SK-N-SH (cell line): ENCODE measurements at regions not wholly inside any gene's neighbourhood (a gene's known extent, or its start where the extent isn't known, plus 50 kb on each side); places are given as distances from the start of the nearest gene placed in this dataset.

Experiments used
- CTCF ChIA-PET: fragments of 300-600, 350-600 bp; formaldehyde crosslinking; extraction: SDS; loops from one replicate; lab custom pipeline; 2021; lab: Yijun Ruan, JAX
- POLR2A ChIA-PET: fragments of 350-600 bp; sonication (Branson Sonifier 250); formaldehyde crosslinking; extraction: SDS; loops from one replicate; lab custom pipeline; 2020; ENCODE audit warnings: antibody characterized with exemption, inconsistent platforms; lab: Yijun Ruan, JAX
- DNase-seq: peaks from one replicate; pipeline ENCODE4 v3.0.0; 2012
- H2AFZ ChIP-seq: fragments of 200-600 bp; sonication (generic); 2 replicates; pipeline ENCODE4 v1.8.1; 2016; ENCODE audit warnings: antibody characterized with exemption, mild to moderate bottlenecking, low read depth
- H3F3A ChIP-seq: fragments of 200-600 bp; sonication (generic); replicated peaks from 2 replicates; pipeline ENCODE3; 2016; ENCODE audit warnings: antibody characterized with exemption, mild to moderate bottlenecking; ENCODE audit not compliant: insufficient read depth
- H3K27ac ChIP-seq, 2 experiments: fragments of 200-500 bp in 1 of 2; fragments of 200-600 bp in 1 of 2; sonication (Bioruptor generic) in 1 of 2; sonication (generic), shearing (Covaris generic) in 1 of 2; 2 replicates each; pipeline versions ENCODE4 v1.5.1 to v1.6.1; 2014 to 2016; ENCODE audit warnings: low read depth in 2 of 2, inconsistent platforms in 1 of 2, low read length in 1 of 2, mild to moderate bottlenecking in 1 of 2, mixed read lengths in 1 of 2
- H3K27me3 ChIP-seq: fragments of 200-600 bp; sonication (generic), shearing (Covaris generic); 2 replicates; pipeline ENCODE4 v1.6.1; 2016; ENCODE audit warnings: mixed run types; ENCODE audit not compliant: insufficient read depth
- H3K36me3 ChIP-seq, 2 experiments: fragments of 200-500 bp in 1 of 2; fragments of 200-600 bp in 1 of 2; sonication (Bioruptor generic) in 1 of 2; sonication (generic) in 1 of 2; replicated peaks in 1 of 2; 2 replicates each; pipeline versions ENCODE3 to v1.5.1; 2014 to 2016; ENCODE audit warnings: low read length in 1 of 2, mild to moderate bottlenecking in 1 of 2; ENCODE audit not compliant: insufficient read depth in 2 of 2, control insufficient read depth in 1 of 2
- H3K4me1 ChIP-seq, 2 experiments: fragments of 200-500 bp in 1 of 2; fragments of 200-600 bp in 1 of 2; sonication (Bioruptor generic) in 1 of 2; sonication (generic), shearing (Covaris generic) in 1 of 2; 2 replicates each; pipeline versions ENCODE4 v1.5.1 to v1.6.1; 2014 to 2016; ENCODE audit warnings: low read depth in 1 of 2, low read length in 1 of 2, mixed run types in 1 of 2; ENCODE audit not compliant: insufficient read depth in 2 of 2, control insufficient read depth in 1 of 2
- H3K4me2 ChIP-seq: fragments of 200-600 bp; sonication (generic), shearing (Covaris generic); 2 replicates; pipeline ENCODE4 v1.6.1; 2017; ENCODE audit warnings: mixed run types
- H3K4me3 ChIP-seq, 2 experiments: fragments of 200-500 bp in 1 of 2; fragments of 200-600 bp in 1 of 2; sonication (Bioruptor generic) in 1 of 2; sonication (generic), shearing (Covaris generic) in 1 of 2; 2 replicates each; pipeline versions ENCODE4 v1.5.1 to v1.8.1; 2014 to 2016; ENCODE audit warnings: low read depth in 2 of 2, inconsistent platforms in 1 of 2, low read length in 1 of 2, mild to moderate bottlenecking in 1 of 2, mixed read lengths in 1 of 2, moderate library complexity in 1 of 2
- H3K79me2 ChIP-seq: fragments of 200-600 bp; sonication (generic); 2 replicates; pipeline ENCODE4 v1.8.1; 2017; ENCODE audit warnings: mild to moderate bottlenecking; ENCODE audit not compliant: insufficient read depth
- H3K9ac ChIP-seq: fragments of 200-600 bp; sonication (generic); 2 replicates; pipeline ENCODE4 v1.6.1; 2017; ENCODE audit warnings: mixed run types
- H3K9me2 ChIP-seq: fragments of 200-600 bp; sonication (generic); 2 replicates; pipeline ENCODE4 v1.6.1; 2017; ENCODE audit warnings: mixed run types
- H3K9me3 ChIP-seq: fragments of 200-600 bp; sonication (generic); 2 replicates; pipeline ENCODE4 v1.6.1; 2017; ENCODE audit warnings: mixed run types, mild to moderate bottlenecking, moderate library complexity
- H4K20me1 ChIP-seq: fragments of 200-600 bp; sonication (generic); 2 replicates; pipeline ENCODE4 v1.6.1; 2017; ENCODE audit warnings: mild to moderate bottlenecking, mixed run types; ENCODE audit not compliant: insufficient read depth
- EP300 ChIP-seq, 2 experiments: IDR thresholded peaks; 2 replicates each; pipeline versions ENCODE4 v1.4.0 to v1.6.1; 2012; ENCODE audit warnings: borderline replicate concordance in 1 of 2, low read depth in 1 of 2, low read length in 1 of 2
- EZH2phosphoT487 ChIP-seq: fragments of 200-600 bp; sonication (generic); IDR thresholded peaks from 2 replicates; pipeline ENCODE4 v1.6.1; 2017; ENCODE audit warnings: low read depth, mixed run types, mild to moderate bottlenecking, antibody characterized with exemption, moderate library complexity, borderline replicate concordance
- FOXM1 ChIP-seq: IDR thresholded peaks from 2 replicates; pipeline ENCODE4 v1.4.0; 2012; ENCODE audit warnings: low read depth, mild to moderate bottlenecking
- GATA2 ChIP-seq: sonication (generic); formaldehyde crosslinking; IDR thresholded peaks from 2 replicates; pipeline ENCODE4 v1.5.0; 2020; ENCODE audit warnings: mild to moderate bottlenecking, missing genetic modification reagents
- MEF2A ChIP-seq: IDR thresholded peaks from 2 replicates; pipeline ENCODE4 v1.4.0; 2012; ENCODE audit warnings: low read depth, borderline replicate concordance
- POLR2AphosphoS5 ChIP-seq: IDR thresholded peaks from 2 replicates; pipeline ENCODE4 v1.6.1; 2012; ENCODE audit warnings: low read depth, low read length
- RAD21 ChIP-seq: IDR thresholded peaks from 2 replicates; pipeline ENCODE4 v1.6.1; 2012; ENCODE audit warnings: mild to moderate bottlenecking, low read length
- RCOR1 ChIP-seq: fragments of 150-350 bp; IDR thresholded peaks from 2 replicates; pipeline ENCODE4 v1.6.1; 2017; ENCODE audit warnings: antibody characterized with exemption, low read length
- SIN3A ChIP-seq: IDR thresholded peaks from 2 replicates; pipeline ENCODE4 v1.6.1; 2012; ENCODE audit warnings: low read depth, mild to moderate bottlenecking, low read length, moderate library complexity, borderline replicate concordance
- TAF1 ChIP-seq: IDR thresholded peaks from 2 replicates; pipeline ENCODE4 v1.6.1; 2012; ENCODE audit warnings: low read depth, mild to moderate bottlenecking, low read length, moderate library complexity, borderline replicate concordance
- TCF12 ChIP-seq: IDR thresholded peaks from 2 replicates; pipeline ENCODE4 v1.4.0; 2012
- TEAD4 ChIP-seq: IDR thresholded peaks from 2 replicates; pipeline ENCODE4 v1.4.0; 2012; ENCODE audit warnings: mild to moderate bottlenecking, borderline replicate concordance; ENCODE audit not compliant: insufficient read depth
- YY1 ChIP-seq: IDR thresholded peaks from 2 replicates; pipeline ENCODE4 v1.4.0; 2012; ENCODE audit warnings: low read depth, mild to moderate bottlenecking
- WGBS: methylation state at CpG from one replicate; pipeline ENCODE4 v1.1.6; 2017; ENCODE audit warnings: low lambda C conversion rate; 5-methylcytosine and 5-hydroxymethylcytosine counted together
- TF ChIP-seq, protein P1 (sequence below): IDR thresholded peaks from 2 replicates; pipeline ENCODE4 v1.6.1; 2012; ENCODE audit warnings: mild to moderate bottlenecking, low read depth, low read length, moderate library complexity
- TF ChIP-seq, protein P2 (sequence below): fragments of 200-600 bp; sonication (generic); IDR thresholded peaks from 2 replicates; pipeline ENCODE4 v1.6.1; 2017; ENCODE audit warnings: antibody characterized with exemption, mild to moderate bottlenecking, moderate library complexity
- TF ChIP-seq, protein P3 (sequence below): IDR thresholded peaks from 2 replicates; pipeline ENCODE4 v1.4.0; 2012; ENCODE audit warnings: low read depth

DNA sequence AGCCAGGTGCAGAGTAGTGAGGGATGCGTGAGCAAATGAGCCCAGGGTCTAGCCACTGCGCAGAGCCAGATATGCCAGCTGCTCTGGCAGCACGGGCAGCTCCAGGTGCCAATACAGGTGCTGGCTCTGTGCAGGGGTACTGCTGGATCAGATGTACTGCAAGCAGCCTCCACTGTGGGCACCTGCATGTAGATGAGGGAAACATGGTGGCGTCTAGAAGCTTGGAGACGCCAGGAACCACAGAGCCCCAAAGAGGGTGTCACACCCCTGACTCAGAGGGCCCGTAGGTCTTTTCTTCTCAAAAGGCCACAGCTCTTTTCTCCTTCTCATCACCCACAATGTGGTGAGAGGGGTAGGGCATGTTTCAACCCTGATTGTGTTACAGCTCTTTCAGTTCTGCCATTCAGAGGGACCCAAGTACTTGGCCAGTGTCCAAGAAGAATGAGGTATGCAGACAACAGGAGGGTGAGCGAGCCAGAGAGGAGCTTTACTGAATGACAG is 244.4 kb upstream of the SLITRK1 start:
- Histone ChIP-seq H3K27ac (no peak overlapping the region), H3K79me2 (no peaks in the 10 kb centered on the region), H3K27me3 (no peaks in the 10 kb centered on the region), H3F3A (no peaks in the 10 kb centered on the region), H4K20me1 (no peaks in the 10 kb centered on the region), H3K9me3 (no peaks in the 10 kb centered on the region), H3K9me2 (no peaks in the 10 kb centered on the region), H3K4me3 (no peak overlapping the region)
- no peak for DNase-seq
- POLR2A ChIA-PET, result no interaction called here
- TF ChIP-seq RCOR1, result no peak
- no peak for TF ChIP-seq EP300 (IDR thresholded peaks at IDR 0.05; ENCODE audit: borderline replicate concordance in 1 of 2, low read depth in 1 of 2, low read length in 1 of 2)
- no peak for TF ChIP-seq GATA2 (CRISPR knock-in tag)
- TF ChIP-seq RAD21, result no peak
- TF ChIP-seq YY1, result no peak
- no peak for TF ChIP-seq TAF1
- TF ChIP-seq, protein P1, sequence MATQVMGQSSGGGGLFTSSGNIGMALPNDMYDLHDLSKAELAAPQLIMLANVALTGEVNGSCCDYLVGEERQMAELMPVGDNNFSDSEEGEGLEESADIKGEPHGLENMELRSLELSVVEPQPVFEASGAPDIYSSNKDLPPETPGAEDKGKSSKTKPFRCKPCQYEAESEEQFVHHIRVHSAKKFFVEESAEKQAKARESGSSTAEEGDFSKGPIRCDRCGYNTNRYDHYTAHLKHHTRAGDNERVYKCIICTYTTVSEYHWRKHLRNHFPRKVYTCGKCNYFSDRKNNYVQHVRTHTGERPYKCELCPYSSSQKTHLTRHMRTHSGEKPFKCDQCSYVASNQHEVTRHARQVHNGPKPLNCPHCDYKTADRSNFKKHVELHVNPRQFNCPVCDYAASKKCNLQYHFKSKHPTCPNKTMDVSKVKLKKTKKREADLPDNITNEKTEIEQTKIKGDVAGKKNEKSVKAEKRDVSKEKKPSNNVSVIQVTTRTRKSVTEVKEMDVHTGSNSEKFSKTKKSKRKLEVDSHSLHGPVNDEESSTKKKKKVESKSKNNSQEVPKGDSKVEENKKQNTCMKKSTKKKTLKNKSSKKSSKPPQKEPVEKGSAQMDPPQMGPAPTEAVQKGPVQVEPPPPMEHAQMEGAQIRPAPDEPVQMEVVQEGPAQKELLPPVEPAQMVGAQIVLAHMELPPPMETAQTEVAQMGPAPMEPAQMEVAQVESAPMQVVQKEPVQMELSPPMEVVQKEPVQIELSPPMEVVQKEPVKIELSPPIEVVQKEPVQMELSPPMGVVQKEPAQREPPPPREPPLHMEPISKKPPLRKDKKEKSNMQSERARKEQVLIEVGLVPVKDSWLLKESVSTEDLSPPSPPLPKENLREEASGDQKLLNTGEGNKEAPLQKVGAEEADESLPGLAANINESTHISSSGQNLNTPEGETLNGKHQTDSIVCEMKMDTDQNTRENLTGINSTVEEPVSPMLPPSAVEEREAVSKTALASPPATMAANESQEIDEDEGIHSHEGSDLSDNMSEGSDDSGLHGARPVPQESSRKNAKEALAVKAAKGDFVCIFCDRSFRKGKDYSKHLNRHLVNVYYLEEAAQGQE, result no peak
- no peak for TF ChIP-seq TEAD4
- TF ChIP-seq, protein P2, sequence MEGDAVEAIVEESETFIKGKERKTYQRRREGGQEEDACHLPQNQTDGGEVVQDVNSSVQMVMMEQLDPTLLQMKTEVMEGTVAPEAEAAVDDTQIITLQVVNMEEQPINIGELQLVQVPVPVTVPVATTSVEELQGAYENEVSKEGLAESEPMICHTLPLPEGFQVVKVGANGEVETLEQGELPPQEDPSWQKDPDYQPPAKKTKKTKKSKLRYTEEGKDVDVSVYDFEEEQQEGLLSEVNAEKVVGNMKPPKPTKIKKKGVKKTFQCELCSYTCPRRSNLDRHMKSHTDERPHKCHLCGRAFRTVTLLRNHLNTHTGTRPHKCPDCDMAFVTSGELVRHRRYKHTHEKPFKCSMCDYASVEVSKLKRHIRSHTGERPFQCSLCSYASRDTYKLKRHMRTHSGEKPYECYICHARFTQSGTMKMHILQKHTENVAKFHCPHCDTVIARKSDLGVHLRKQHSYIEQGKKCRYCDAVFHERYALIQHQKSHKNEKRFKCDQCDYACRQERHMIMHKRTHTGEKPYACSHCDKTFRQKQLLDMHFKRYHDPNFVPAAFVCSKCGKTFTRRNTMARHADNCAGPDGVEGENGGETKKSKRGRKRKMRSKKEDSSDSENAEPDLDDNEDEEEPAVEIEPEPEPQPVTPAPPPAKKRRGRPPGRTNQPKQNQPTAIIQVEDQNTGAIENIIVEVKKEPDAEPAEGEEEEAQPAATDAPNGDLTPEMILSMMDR, result no peak
- TF ChIP-seq MEF2A, result no peak
- no peak for TF ChIP-seq SIN3A
- no peak for TF ChIP-seq TCF12
- TF ChIP-seq EZH2phosphoT487, result no peak
- no peak for TF ChIP-seq FOXM1
- TF ChIP-seq, protein P3, sequence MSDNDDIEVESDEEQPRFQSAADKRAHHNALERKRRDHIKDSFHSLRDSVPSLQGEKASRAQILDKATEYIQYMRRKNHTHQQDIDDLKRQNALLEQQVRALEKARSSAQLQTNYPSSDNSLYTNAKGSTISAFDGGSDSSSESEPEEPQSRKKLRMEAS, result no peak
- no peak for TF ChIP-seq POLR2AphosphoS5
- TF ChIP-seq, all 33 proteins: peak for 0
- Histone ChIP-seq H3K4me2 (no peak overlapping the region), H3K4me1 (no peaks in the 10 kb centered on the region), H3K36me3 (no peaks in the 10 kb centered on the region), H3K9ac (no peak overlapping the region), H2AFZ (no peak overlapping the region)
- CTCF ChIA-PET, result no interaction called here
- WGBS, result 0% methylated on average over 7 of the region's 7 CpGs
